Stimulated activated CD8-positive, alpha-beta memory T cell treated with anti-CD3 and anti-CD28 coated beads, Interleukin-7, amount 100 ng/mL, for 24 hours (primary cell): ENCODE measurements at regions not wholly inside any gene's neighbourhood (a gene's known extent, or its start where the extent isn't known, plus 50 kb on each side); places are given as distances from the start of the nearest gene placed in this dataset.

Experiments used
- DNase-seq: peaks from one replicate; pipeline ENCODE4 v3.0.0-alpha.2; 2020; ENCODE audit warnings: low read depth

GRCh38 chr16:79833559-79833958 lies 233.0 kb upstream of the MAF start:
- DNase-seq, result no peak

DNA sequence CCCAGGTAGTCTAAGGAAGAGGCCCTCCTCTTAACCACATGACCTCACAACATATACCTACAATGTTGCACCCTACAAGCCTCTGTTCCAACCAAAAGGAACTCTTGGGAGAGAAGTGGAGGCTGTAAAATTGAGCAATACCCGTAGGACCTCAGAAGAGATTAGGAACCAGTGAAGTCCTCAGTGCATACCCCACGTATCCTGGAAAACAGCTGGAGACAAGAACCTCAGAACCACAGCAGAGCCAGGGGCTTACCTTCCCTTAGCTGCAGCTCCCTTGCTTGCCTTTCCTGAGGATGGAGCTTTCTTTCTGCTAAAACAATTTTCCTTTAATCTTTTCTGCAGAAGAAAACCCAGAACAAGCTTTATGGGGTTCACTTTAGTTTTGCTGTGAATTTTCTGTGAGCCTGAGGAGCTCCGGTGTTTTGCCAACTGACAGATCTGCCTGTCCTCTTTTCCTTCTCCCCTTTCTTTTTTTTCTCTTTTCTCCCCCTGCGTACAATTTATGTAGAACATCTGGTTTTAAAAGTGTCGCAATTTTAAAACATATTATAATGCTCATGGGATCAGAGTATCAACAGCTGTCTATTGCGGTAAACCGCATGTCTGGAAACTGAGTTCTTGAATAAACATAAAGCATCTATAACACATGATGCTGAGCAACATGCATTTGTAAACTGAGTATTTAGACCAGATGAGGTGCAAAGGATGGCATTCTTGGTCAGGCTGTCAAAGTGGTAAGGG lies 226.4 kb upstream of the MAF start:
- DNase-seq, result no peak

DNA sequence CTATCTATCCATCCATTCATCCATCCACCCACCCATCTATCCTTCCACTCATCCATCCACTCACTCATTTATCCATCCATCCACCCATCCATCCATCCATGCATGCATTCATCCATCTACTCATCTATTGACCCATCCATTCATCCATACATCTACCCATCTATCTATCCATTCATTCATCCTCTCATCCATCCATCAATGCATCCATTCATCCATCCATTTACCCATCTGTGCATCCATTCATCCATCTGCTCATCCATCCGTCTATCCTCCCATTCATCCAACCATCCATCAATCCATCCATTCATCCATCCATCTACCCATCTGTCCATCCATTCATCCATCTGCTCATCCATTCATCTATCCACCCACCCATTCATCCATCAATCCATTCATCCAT lies 224.5 kb upstream of the MAF start:
- DNase-seq, result no peak

DNA sequence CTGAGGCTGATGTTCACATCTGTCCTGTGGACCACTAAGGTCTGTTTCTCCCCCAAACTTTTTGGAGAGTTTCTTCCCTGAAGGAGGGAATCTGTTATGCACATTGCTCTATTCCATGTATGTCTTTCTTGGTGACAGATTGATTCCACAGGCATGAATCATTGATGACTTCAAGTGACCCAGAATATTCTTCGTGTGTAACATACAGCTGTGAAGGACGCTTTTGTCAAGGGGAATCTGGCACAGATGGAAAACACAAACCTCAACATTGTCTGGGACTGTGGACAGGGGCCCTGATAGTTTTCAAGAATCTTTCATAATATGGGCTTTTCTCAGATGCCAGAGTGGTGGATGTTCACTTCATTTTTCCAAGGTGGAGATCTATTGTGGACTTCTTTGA lies 223.1 kb upstream of the MAF start:
- DNase-seq, result no peak

DNA sequence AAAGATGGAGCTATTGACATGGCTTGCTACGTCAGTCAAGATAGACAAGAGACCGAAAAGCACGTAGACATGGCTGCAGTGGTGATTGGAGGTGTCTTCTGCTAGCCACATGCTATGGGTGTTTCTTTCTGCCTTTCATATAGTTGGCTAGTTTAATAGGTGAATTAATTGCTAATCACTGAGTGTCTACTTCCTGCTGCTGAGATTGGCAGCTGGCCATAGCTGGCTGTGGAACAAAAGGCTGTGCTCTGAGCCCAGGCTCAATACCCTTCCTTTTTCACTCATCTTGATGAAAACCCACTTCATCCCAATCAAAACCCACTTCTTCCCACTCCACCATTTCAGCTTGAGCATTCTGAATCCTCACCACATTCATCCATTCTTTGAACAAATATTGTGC lies 221.4 kb upstream of the MAF start:
- no peak for DNase-seq

DNA sequence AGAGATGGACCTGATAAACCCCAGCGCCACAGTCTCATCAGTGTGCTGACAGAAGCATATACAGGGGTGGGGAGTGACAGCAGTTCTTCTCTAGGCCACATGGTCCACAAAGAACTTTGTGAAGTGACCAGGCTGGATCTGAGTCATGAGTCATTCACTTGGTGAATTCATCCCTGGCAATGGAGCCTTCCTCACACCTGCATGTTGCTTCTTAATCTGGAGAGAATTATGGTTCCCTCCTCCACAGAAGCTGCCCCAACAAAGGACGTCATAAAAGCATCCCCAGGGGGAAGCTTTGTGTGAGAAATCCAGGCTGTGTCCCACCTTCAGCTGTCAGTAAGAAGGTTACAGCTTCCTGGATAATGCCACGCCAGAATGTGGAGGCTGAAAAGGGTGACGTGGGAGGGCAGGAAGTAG lies 215.6 kb upstream of the MAF start:
- DNase-seq, result no peak

- DNase-seq, result no peak
These were observed 214.5 kb upstream of the MAF start for GRCh38 chr16:79815049-79815448.

DNA sequence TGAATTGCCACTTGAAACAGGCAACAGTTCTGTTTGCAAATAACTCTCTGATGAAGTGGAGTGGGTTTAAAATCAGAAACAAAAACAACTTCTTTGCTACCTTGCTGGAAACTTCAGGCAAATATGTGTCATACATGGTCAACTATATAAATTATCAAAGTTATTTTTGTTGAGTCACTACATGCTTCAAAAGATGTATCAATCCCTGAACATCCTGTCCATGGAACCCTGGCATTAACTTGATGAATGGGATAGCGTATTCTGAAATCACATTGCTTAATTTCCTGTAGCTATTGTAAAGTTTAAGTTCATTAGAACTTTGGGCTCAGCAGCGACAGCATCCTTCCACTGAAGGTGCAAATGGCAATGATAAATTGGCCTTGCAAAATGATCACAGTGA lies 213.6 kb upstream of the MAF start:
- no peak for DNase-seq

- no peak for DNase-seq
These were observed 211.0 kb upstream of the MAF start for GRCh38 chr16:79811541-79811940.

GRCh38 chr16:79810449-79811189 lies 210.1 kb upstream of the MAF start:
- DNase-seq, result no peak

- no peak for DNase-seq
These were observed 208.8 kb upstream of the MAF start for GRCh38 chr16:79809376-79809775.

- no peak for DNase-seq
These were observed 208.2 kb upstream of the MAF start for GRCh38 chr16:79808731-79809130.

- DNase-seq, result no peak
These were observed 206.2 kb upstream of the MAF start for GRCh38 chr16:79806757-79807156.

DNA sequence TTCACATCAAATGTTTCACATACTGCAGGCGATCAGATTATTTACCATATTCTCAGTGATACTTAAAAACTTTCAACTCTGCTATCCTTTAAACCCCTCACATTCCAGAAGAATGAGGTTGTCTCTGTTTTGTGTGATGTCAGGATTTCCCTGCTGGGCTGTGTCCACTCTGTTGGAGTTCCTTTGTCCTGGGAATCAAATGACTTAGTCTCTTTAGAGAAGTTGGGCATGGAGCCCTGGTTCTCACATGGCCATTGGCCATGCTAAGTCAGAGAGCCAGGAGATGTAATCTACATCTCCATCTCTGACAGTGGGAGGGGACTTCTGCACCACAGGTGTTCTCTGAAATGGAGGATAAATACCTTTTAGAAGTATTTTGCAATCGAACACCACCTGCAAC lies 205.1 kb upstream of the MAF start:
- DNase-seq, result no peak

DNA sequence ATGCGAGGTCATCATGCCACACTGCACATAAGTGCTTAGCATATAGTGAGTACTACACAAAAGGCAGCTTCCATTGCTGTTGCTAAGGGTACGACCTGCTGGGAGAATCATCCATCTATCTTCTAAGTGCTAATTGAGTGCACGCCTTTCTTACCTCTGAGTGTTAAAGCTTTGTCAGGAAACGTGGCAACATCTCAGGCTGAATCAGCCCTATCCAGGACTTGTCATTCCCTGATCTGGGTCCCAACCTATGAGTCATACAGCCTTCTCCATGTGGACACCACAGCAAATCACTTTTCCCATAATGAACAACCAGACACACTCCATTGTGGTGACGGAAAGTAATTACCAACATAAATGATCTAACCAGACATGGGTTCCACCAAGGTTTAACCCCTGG lies 201.1 kb upstream of the MAF start:
- DNase-seq, result no peak

GRCh38 chr16:79800016-79800608 lies 199.6 kb upstream of the MAF start:
- no peak for DNase-seq

- DNase-seq, result no peak
These were observed 198.0 kb upstream of the MAF start for GRCh38 chr16:79798416-79799053.

DNA sequence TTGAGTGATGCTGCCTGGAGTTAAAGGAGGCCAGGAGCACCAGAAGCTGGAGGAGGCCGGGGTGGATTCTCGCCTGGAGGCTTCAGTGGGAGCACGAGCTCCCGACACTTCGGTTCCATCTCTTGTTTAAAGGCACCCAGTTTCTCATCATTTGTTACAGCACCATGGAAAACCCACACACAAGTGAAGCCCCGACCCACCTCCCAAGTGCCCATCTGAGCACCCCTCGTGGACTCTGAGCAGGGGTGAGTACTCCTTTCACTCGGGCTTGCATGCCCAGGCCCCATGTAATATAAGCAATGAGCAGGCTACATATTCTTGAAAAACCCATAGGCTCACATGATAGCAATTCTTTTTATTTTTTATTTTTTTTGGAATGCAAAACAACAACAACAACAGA lies 196.9 kb upstream of the MAF start:
- no peak for DNase-seq

GRCh38 chr16:79795556-79795955 lies 195.0 kb upstream of the MAF start:
- no peak for DNase-seq

- DNase-seq, result no peak
These were observed 194.4 kb upstream of the MAF start for GRCh38 chr16:79794941-79795340.

GRCh38 chr16:79792664-79793351 lies 192.3 kb upstream of the MAF start:
- DNase-seq, result no peak

- DNase-seq, result no peak
These were observed 191.5 kb upstream of the MAF start for GRCh38 chr16:79792076-79792475.
